Endothelial cell of umbilical vein (primary cell): ENCODE measurements at regions not wholly inside any gene's neighbourhood (a gene's known extent, or its start where the extent isn't known, plus 50 kb on each side); places are given as distances from the start of the nearest gene placed in this dataset.

Experiments used
- BruUV-seq: library from RNA; stranded (reverse); fragments of 400-500 nt; replicated peaks from 2 replicates; lab custom pipeline; 2021; lab: Mats Ljungman, UMichigan
- CTCF ChIA-PET: fragments of 300-600, 350-600 bp; sonication (Branson Sonifier 250); formaldehyde crosslinking; loops from one replicate; lab custom pipeline; 2021; ENCODE audit warnings: antibody characterized with exemption, inconsistent platforms; lab: Charles Lee
- POLR2A ChIA-PET: fragments of 300-600, 350-600 bp; sonication (Branson Sonifier 250); formaldehyde crosslinking; loops from one replicate; lab custom pipeline; 2021; ENCODE audit warnings: antibody characterized with exemption, inconsistent platforms; lab: Charles Lee
- DNase-seq: peaks from one replicate; pipeline ENCODE4 v3.0.0-alpha.2; 2011; ENCODE audit warnings: low read depth, low spot score
- FAIRE-seq: peaks from 2 replicates; lab custom pipeline; 2011; peaks lifted over from hg19 to GRCh38; lab: Jason Lieb, UNC
- H2AFZ ChIP-seq: 2 replicates; pipeline ENCODE4 v1.6.0; 2012; ENCODE audit warnings: low read depth, low read length, control low read depth, inconsistent platforms
- H3K27ac ChIP-seq: 2 replicates; pipeline ENCODE4 v1.5.1; 2011; ENCODE audit warnings: low read depth, mild to moderate bottlenecking, control low read depth, low read length, moderate library complexity; ENCODE audit not compliant: insufficient read depth
- H3K27me3 ChIP-seq, 2 experiments: 2 replicates each; pipeline versions ENCODE4 v1.6.0 to v1.6.1; 2011; ENCODE audit warnings: low read length in 2 of 2, mixed read lengths in 1 of 2; ENCODE audit not compliant: control insufficient read depth in 2 of 2, insufficient read depth in 2 of 2
- H3K36me3 ChIP-seq, 2 experiments: 2 replicates in 1 of 2; 3 replicates in 1 of 2; pipeline ENCODE4 v1.5.1; 2011; ENCODE audit warnings: low read length in 2 of 2, mild to moderate bottlenecking in 1 of 2, moderate library complexity in 1 of 2; ENCODE audit not compliant: control insufficient read depth in 2 of 2, insufficient read depth in 2 of 2; ENCODE audit errors: extremely low read depth in 1 of 2
- H3K4me1 ChIP-seq: 3 replicates; pipeline ENCODE4 v1.5.1; 2011; ENCODE audit warnings: mild to moderate bottlenecking, low read length; ENCODE audit not compliant: control insufficient read depth, insufficient read depth; ENCODE audit errors: extremely low read depth
- H3K4me2 ChIP-seq: 2 replicates; pipeline ENCODE4 v1.6.1; 2011; ENCODE audit warnings: low read length, control low read depth, mixed read lengths; ENCODE audit not compliant: insufficient read depth
- H3K4me3 ChIP-seq, 3 experiments: fragments of 200-600 bp in 1 of 3; sonication (generic), shearing (Covaris generic) in 1 of 3; replicated peaks in 1 of 3; 2 replicates each; pipeline ENCODE4 v1.5.1; 2011 to 2016; ENCODE audit warnings: control low read depth in 3 of 3, low read length in 3 of 3, mild to moderate bottlenecking in 2 of 3, inconsistent platforms in 1 of 3, low read depth in 1 of 3, moderate library complexity in 1 of 3; ENCODE audit not compliant: insufficient read depth in 1 of 3
- H3K79me2 ChIP-seq: 2 replicates; pipeline ENCODE4 v1.6.0; 2012; ENCODE audit warnings: low read length, inconsistent platforms; ENCODE audit not compliant: control insufficient read depth, insufficient read depth
- H3K9ac ChIP-seq: replicated peaks from 2 replicates; pipeline ENCODE3; 2011; ENCODE audit warnings: low read length, control low read depth; ENCODE audit not compliant: insufficient read depth; ENCODE audit errors: extremely low read depth
- H3K9me1 ChIP-seq: replicated peaks from 3 replicates; pipeline ENCODE4 v1.6.0; 2011; ENCODE audit warnings: mild to moderate bottlenecking, low read length; ENCODE audit not compliant: control insufficient read depth, insufficient read depth; ENCODE audit errors: extremely low read depth
- H3K9me3 ChIP-seq: replicated peaks from 2 replicates; pipeline ENCODE4 v1.5.1; 2012; ENCODE audit warnings: low read length, inconsistent platforms; ENCODE audit not compliant: control insufficient read depth, insufficient read depth
- H4K20me1 ChIP-seq: replicated peaks from 2 replicates; pipeline ENCODE3; 2011; ENCODE audit warnings: mild to moderate bottlenecking, low read length; ENCODE audit not compliant: control insufficient read depth, insufficient read depth; ENCODE audit errors: extremely low read depth
- CTCF ChIP-seq, 2 donors: IDR thresholded peaks; 1 replicate in 1 of 2; 2 replicates in 1 of 2; pipeline ENCODE4 v1.5.1; 2011; ENCODE audit warnings: low read length in 2 of 2, mild to moderate bottlenecking in 2 of 2, moderate library complexity in 2 of 2, control low read depth in 1 of 2, inconsistent platforms in 1 of 2, low read depth in 1 of 2; ENCODE audit not compliant: insufficient read depth in 1 of 2; ENCODE audit errors: extremely low read depth in 1 of 2
- EZH2 ChIP-seq: IDR thresholded peaks from 2 replicates; pipeline ENCODE4 v1.6.1; 2012; ENCODE audit warnings: borderline replicate concordance, low read depth, mild to moderate bottlenecking, moderate library complexity, low read length, inconsistent platforms; ENCODE audit not compliant: severe bottlenecking
- FOS ChIP-seq: IDR thresholded peaks from 2 replicates; pipeline ENCODE4 v1.6.1; 2011; ENCODE audit warnings: mild to moderate bottlenecking, low read length, moderate library complexity, borderline replicate concordance; ENCODE audit not compliant: insufficient read depth
- MAX ChIP-seq: IDR thresholded peaks from 2 replicates; pipeline ENCODE4 v1.6.1; 2011; ENCODE audit not compliant: insufficient read depth, insufficient read length
- MYC ChIP-seq: IDR thresholded peaks from one replicate; pipeline ENCODE4 v1.6.1; 2011; ENCODE audit warnings: mild to moderate bottlenecking, low read depth, low read length
- POLR2A ChIP-seq: IDR thresholded peaks from 2 replicates; pipeline ENCODE4 v1.6.1; 2012; ENCODE audit warnings: low read depth, mild to moderate bottlenecking, control low read depth, low read length
- dilution Hi-C: fragments of 300-500 bp; cut with MboI; formaldehyde crosslinking; loops from one replicate; pipeline ENCODE4 v1.15.0; 2019; ENCODE audit warnings: low sequenced_read_pairs; ENCODE audit not compliant: extremely low pct_ligation_motif_present
- intact Hi-C: fragments of 100-400 bp; cut with micrococcal nuclease; formaldehyde crosslinking; loops from one replicate; pipeline ENCODE4 v1.10.0; 2022

- TF ChIP-seq POLR2A (no peak), FOS (no peak), EZH2 (no peak), MAX (no peak), MYC (no peak), CTCF (IDR thresholded peaks at IDR 0.05; ENCODE audit: extremely low read depth in 1 of 2, insufficient read depth in 1 of 2, low read depth in 1 of 2, low read length in 2 of 2) (no peak)
- dilution Hi-C loops, result no loop called here
- H3K4me2 ChIP-seq, result no peak overlapping the region
- DNase-seq (no peak), FAIRE-seq (no peak)
- ChIA-PET CTCF (no interaction called here), POLR2A (no interaction called here)
- H3K27ac ChIP-seq, result no peak overlapping the region
- intact Hi-C loops, result no loop called here
- H3K9me3 ChIP-seq, result no peaks in the 10 kb centered on the region
- no peak overlapping the region for H3K4me3 ChIP-seq
- H3K9me1 ChIP-seq, result no peaks in the 10 kb centered on the region
- H2AFZ ChIP-seq, result no peak overlapping the region
- no peaks in the 10 kb centered on the region for H3K79me2 ChIP-seq
- BruUV-seq, result no TSS peak
- no peak overlapping the region for H3K9ac ChIP-seq
- no peaks in the 10 kb centered on the region for H3K4me1 ChIP-seq
- no peaks in the 10 kb centered on the region for H3K27me3 ChIP-seq
- no peaks in the 10 kb centered on the region for H3K36me3 ChIP-seq
- H4K20me1 ChIP-seq, result no peaks in the 10 kb centered on the region
Measured at GRCh38 chr18:44331656-44332570, 348.8 kb upstream of the SETBP1 start.
